ENCODE measurements at regions not wholly inside any gene's neighbourhood (a gene's known extent, or its start where the extent isn't known, plus 50 kb on each side); places are given as distances from the start of the nearest gene placed in this dataset.

DNA sequence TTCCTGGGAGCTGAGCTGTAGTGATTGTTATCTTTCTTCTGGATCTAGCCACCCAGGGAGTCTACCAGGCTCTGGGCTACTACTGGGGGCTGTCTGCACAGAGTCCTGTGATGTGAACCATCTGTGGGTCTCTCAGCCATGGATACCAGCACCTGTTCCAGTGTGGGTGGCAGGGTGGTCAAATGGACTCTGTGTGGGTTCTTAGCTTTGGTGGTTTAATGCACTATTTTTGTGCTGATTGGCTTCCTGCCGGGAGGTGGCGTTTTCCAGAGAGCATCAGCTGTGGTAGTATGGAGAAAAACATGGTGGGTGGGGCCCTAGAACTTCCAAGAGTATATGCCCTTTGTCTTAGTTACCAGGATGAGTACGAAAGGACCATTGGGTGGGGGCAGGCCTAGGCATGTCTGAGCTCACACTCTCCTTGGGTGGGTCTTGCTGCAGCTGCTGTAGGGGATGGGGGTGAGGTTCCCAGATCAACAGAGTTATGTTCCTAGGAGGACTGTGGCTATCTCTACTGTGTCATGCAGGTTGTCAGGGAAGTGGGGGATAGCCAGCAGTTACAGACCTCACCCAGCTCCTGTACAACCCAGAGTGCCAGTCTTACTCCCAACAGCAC lies 264.8 kb upstream of the LDB2 start:
- BruUV-seq (replicated peaks): no TSS peak
- Histone ChIP-seq H3K36me3 (ENCODE audit: control insufficient read depth in 2 of 2, extremely low read depth in 1 of 2, insufficient read depth in 2 of 2, low read length in 2 of 2) (no peaks in the 10 kb centered on the region), H3K4me3 (replicated peaks in 1 of 3; ENCODE audit: insufficient read depth in 1 of 3, low read depth in 1 of 3, low read length in 3 of 3) (no peak overlapping the region), H3K79me2 (ENCODE audit: control insufficient read depth, insufficient read depth, low read length) (no peaks in the 10 kb centered on the region), H2AFZ (ENCODE audit: low read depth, low read length) (no peak overlapping the region), H3K9me3 (replicated peaks; ENCODE audit: control insufficient read depth, insufficient read depth, low read length) (no peaks in the 10 kb centered on the region), H4K20me1 (replicated peaks; ENCODE audit: control insufficient read depth, extremely low read depth, insufficient read depth, low read length) (no peaks in the 10 kb centered on the region), H3K9ac (replicated peaks; ENCODE audit: extremely low read depth, insufficient read depth, low read length) (no peak overlapping the region), H3K27me3 (ENCODE audit: control insufficient read depth in 2 of 2, insufficient read depth in 2 of 2, low read length in 2 of 2) (no peaks in the 10 kb centered on the region), H3K9me1 (replicated peaks; ENCODE audit: control insufficient read depth, extremely low read depth, insufficient read depth, low read length) (no peaks in the 10 kb centered on the region), H3K27ac (ENCODE audit: insufficient read depth, low read depth, low read length) (no peak overlapping the region), H3K4me1 (ENCODE audit: control insufficient read depth, extremely low read depth, insufficient read depth, low read length) (no peaks in the 10 kb centered on the region), H3K4me2 (ENCODE audit: insufficient read depth, low read length) (no peak overlapping the region)
- TF ChIP-seq POLR2A (IDR thresholded peaks at IDR 0.05; ENCODE audit: low read depth, low read length): no peak
- no peak for TF ChIP-seq GATA2 (IDR thresholded peaks at IDR 0.05; ENCODE audit: insufficient read depth, insufficient read length, low read depth, low read length)
- no peak for TF ChIP-seq JUN (IDR thresholded peaks at IDR 0.05; ENCODE audit: borderline replicate concordance, insufficient read depth, insufficient read length, low read depth)
- no peak for TF ChIP-seq MYC (IDR thresholded peaks at IDR 0.05; ENCODE audit: low read depth, low read length)
- no peak for TF ChIP-seq MAX (IDR thresholded peaks at IDR 0.05; ENCODE audit: insufficient read depth, insufficient read length)
- TF ChIP-seq POLR2AphosphoS5 (IDR thresholded peaks at IDR 0.05; ENCODE audit: insufficient read depth, low read depth, low read length): no peak
- no peak for TF ChIP-seq CTCF (IDR thresholded peaks at IDR 0.05; ENCODE audit: extremely low read depth in 1 of 2, insufficient read depth in 1 of 2, low read depth in 1 of 2, low read length in 2 of 2)
- no peak for TF ChIP-seq FOS (IDR thresholded peaks at IDR 0.05; ENCODE audit: borderline replicate concordance, insufficient read depth, low read length)
- TF ChIP-seq EZH2 (IDR thresholded peaks at IDR 0.05; ENCODE audit: borderline replicate concordance, low read depth, low read length, severe bottlenecking): no peak
- no peak for FAIRE-seq
- dilution Hi-C loops (cut with MboI; ENCODE audit: extremely low pct_ligation_motif_present, low sequenced_read_pairs): no loop called here
- no peak for DNase-seq (ENCODE audit: low read depth, low spot score)
- CTCF ChIA-PET: no interaction called here
- intact Hi-C loops (cut with micrococcal nuclease): no loop called here
- POLR2A ChIA-PET: no interaction called here
